Posterior cingulate gyrus (tissue), 11 donors: ENCODE measurements at regions not wholly inside any gene's neighbourhood (a gene's known extent, or its start where the extent isn't known, plus 50 kb on each side); places are given as distances from the start of the nearest gene placed in this dataset.
"Not testable (repeated sequence)": the region's sequence is repeated elsewhere in the genome, so short reads cannot be mapped to it uniquely, and the experiment has no call there.

Source experiments
- DNase-seq, 10 donors: peaks; one replicate each; pipeline versions ENCODE4 v3.0.0 to v3.0.0-alpha.2; 2020 to 2021; ENCODE audit warnings: mixed read lengths in 3 of 10
- intact Hi-C: fragments of 100-400 bp; cut with DNase I; formaldehyde crosslinking; loops from one replicate; pipeline ENCODE4 v1.15.1; 2023

DNA sequence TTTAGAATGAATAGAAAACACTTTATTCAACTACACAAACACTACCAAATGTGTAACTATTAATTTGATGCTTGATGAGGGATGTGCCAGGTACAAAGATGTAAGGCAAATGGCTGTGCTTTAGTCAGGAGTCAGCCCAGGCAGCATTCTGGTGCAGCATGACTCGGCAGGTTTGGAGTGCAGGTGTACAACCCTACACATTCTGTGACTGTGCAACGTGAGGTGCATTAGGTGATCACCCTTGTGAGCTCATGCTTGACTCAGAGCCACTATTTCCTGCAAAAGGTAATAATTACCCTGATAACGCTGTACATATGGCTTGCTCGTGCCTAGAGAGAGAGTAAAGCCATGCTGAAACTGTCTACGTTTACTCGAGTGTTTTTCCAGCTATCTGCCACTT lies 288.7 kb upstream of the DSEL start:
- intact Hi-C loops: no loop called here
- DNase-seq: no peak

GRCh38 chr18:67794521-67794920 lies 278.0 kb upstream of the DSEL start:
- DNase-seq: no peak
- intact Hi-C loops: no loop called here

DNA sequence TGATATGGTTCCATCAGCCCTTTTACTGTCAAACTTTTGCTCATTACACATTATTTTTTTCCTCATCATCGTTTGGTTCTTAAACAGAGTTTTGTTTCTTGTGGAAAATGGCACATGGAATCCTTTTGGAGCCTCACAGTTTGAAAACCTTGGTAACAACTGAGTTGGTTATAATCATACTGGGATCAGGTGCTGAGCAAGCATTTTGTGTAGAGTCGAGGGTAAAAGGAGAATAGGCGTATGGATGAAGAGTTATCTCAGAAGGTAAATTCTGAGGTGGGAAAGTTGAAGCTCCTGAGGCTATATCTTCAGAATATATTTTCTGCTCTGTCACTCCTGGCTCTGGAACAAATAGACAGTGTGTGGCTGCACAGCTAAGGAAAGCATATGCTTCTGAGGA lies 274.0 kb upstream of the DSEL start:
- no peak for DNase-seq
- intact Hi-C loops: no loop called here

DNA sequence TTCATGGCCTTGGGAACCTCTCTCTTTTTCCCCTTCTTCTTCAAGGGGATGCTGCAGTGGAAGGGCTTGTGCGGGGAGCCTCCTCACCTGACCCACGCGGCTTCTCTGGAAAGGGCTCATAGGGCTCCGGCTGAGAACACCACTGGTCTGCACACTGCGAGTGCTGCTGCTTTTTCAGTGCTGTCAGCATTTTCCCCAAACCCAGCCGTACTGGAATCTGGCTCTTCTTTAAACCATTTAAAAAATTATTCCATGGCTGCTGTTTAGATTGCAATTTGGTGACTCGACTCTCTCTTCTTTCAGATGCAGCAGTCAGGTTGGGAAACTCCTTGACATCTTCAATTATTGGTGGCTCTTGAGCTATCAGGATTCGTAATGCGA lies 272.6 kb upstream of the DSEL start:
- no peak for DNase-seq
- intact Hi-C loops: no loop called here

GRCh38 chr18:67788310-67789164 lies 272.0 kb upstream of the DSEL start:
- DNase-seq: peak in 2 of 10 donors; percentile 59 to 69

GRCh38 chr18:67783196-67783946 lies 266.9 kb upstream of the DSEL start:
- no peak for DNase-seq
- intact Hi-C loops: no loop called here

More at GRCh38 chr18:67788310-67789164, 272.0 kb upstream of the DSEL start:
- intact Hi-C loops: no loop called here

DNA sequence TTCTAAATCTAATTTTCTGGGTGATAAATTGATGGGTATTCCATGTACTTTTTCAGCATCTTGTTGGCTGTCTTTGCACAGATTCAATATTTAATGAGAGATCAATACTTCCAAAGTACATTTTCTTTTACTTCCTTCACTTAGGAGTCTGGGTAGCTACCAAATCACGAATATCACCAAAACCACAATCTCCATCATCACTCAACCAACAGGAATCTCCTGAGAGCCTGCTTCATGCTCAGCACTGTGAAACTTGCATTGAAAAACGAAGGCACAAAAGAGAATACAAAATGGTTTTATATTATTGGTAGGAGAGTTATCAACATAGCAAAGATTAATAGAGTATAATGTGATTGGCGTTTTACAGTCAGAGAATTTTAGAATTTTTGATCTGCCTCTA lies 261.5 kb upstream of the DSEL start:
- intact Hi-C loops: no loop called here

GRCh38 chr18:67776929-67777328 lies 260.4 kb upstream of the DSEL start:
- DNase-seq: no peak
- intact Hi-C loops: no loop called here

More for the DNA sequence above, 261.5 kb upstream of the DSEL start:
- DNase-seq: no peak

DNA sequence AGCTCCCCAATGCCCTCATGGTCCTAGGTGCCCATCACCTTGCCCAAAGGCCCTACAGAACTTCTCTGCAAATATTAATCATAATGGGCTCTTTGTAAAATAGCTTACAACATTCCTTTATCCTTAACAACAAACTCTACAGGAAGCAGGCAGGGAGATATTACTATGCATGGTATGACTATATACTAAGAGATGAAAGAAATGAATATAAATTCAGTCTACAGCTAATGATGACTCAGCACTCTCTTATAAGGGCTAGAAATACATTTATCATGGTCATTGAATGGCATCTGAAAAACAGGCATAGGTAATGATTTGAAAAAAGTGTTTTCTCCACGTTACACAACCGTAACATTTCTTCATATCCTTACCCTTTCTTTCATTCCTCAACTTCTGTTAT lies 254.8 kb upstream of the DSEL start:
- DNase-seq: no peak
- intact Hi-C loops: no loop called here

DNA sequence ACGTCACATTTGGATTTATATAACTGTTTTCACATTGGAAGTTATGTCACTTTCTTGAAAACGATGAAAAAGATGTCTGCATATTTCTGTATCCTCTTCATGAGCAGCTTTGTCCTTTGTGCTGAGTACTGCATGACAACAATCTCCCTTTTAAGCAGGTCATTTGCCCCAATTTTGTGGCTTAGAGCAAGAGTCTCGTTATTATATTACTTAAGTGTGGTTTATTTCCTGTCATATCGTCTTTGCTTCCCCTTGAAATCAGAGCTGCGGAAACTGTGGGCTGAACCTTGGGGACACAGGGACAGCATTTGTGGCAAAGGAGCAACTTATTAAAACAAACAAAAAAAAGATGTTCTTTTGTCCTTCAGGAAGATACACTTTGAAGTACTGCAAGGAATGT lies 254.0 kb upstream of the DSEL start:
- no peak for DNase-seq
- intact Hi-C loops: no loop called here

DNA sequence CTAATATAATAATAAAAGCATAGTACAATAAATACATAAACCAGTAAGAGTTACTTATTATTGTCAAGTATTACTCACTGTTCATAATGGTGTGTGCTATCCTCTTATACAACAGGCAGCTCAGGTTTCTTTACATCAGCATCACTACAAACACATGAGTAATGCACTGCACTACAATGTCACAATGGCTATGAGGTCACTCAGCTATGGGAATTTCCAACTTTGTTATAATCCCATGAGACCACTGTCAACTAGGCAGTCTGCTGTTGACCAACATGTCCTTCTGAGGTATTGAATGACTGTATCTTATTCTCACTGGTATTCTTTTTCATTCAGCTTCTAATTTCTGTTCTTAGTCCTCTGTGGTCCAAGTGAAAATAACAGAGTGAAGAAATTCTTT lies 250.4 kb upstream of the DSEL start:
- no peak for DNase-seq
- intact Hi-C loops: no loop called here

DNA sequence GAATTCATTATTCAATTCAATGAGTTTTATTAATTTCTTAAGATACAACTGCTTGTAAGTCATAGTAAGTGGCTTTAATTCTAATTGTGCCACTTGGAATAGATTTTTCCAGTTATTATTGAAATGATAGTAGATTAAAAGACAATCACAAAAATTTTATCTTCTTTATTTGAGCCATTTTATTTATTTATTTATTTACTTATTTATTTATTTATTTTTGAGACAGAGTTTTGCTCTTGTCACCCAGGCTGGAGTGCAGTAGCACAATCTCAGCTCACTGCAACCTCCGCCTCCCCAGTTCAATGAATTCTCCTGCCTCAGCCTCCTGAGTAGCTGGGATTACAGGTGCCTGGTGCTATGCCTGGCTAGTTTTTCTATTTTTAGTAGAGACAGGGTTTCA lies 235.7 kb upstream of the DSEL start:
- DNase-seq, intact Hi-C loops: not testable (repeated sequence)

- intact Hi-C loops: no loop called here
- no peak for DNase-seq
Observed at GRCh38 chr18:67742954-67743353, 226.4 kb upstream of the DSEL start.

DNA sequence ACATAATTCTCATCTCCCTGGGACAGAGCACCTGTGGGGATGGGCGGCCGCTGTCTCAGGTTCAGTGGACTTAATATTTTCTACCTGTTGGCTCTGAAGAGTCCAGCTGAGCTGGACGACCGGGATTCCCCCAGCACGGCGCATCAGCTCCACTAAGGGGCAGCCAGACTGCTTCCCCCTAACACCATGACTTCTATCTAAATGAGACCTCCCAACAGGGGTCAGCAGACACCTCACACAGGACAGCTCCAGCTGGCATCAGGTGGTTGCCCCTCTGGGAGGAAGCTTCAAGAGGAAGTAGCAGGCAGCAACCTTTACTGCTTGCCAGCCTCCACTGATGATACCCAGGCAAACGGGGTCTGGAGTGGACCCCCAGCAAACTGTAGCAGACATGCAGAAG lies 226.0 kb upstream of the DSEL start:
- intact Hi-C loops: no loop called here
- peak in 1 of 10 donors; percentile 67 for DNase-seq

DNA sequence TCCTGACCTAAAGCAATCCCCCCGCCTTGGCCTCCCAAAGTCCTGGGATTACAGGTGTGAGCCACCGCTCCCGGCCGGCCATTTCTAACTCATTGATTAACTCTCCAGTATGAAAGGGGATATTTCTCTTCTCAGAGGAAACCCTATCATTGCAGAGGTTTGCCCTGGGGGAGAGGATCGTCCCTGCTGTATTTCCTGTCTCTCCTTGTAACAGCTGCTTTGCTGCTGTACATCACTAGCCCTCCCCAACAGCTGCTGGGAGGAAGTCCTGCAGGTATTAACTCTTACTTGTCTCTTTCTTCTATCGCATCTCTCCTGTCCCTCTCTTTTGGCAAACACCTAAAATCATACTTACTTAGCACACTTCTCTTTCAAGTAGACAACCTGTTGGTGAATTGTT lies 219.0 kb upstream of the DSEL start:
- intact Hi-C loops: no loop called here

GRCh38 chr18:67733088-67733487 lies 216.6 kb upstream of the DSEL start:
- no peak for DNase-seq
- intact Hi-C loops: no loop called here

More for the DNA sequence above, 219.0 kb upstream of the DSEL start:
- no peak for DNase-seq

DNA sequence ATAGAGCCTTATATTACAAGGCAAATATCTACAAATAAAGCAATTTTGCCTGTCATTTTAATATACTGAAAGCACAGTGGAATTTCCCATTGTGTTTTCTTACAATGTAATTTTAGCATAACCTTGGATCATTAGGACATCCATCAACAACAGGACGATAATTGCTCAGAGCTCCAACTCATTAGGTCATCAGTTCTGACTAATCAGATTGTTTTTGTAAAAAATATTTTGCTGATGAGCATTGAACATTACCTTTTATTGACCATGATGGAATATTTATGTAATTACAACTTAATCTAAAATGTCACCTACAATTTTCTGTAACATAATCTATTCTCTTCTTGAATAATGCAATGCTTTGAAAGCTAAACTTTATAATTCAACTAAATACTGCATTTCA lies 215.3 kb upstream of the DSEL start:
- intact Hi-C loops: no loop called here
- DNase-seq: no peak

- intact Hi-C loops: no loop called here
- DNase-seq: no peak
Observed at GRCh38 chr18:67730886-67731285, 214.4 kb upstream of the DSEL start.

- no peak for DNase-seq
- intact Hi-C loops: no loop called here
Observed at GRCh38 chr18:67728364-67728763, 211.8 kb upstream of the DSEL start.

DNA sequence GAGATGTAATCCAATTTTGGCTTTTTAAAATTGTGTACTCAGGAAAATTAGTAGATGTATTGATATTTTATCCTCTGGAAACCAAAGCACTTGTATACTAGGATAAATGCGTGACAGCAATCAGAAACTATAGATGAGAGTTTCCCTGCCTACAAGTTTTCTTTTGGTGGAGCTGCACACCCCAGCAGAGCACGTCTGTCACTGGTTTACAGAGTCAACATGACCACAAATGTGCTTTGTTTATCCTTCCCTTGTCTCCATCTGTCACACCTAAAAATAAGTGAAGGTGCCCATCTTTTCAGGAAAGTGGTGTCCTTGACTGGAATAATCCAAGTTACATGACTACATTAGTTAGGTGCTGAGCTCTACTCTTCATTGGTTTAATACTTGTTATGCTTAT lies 210.4 kb upstream of the DSEL start:
- intact Hi-C loops: no loop called here
- no peak for DNase-seq

DNA sequence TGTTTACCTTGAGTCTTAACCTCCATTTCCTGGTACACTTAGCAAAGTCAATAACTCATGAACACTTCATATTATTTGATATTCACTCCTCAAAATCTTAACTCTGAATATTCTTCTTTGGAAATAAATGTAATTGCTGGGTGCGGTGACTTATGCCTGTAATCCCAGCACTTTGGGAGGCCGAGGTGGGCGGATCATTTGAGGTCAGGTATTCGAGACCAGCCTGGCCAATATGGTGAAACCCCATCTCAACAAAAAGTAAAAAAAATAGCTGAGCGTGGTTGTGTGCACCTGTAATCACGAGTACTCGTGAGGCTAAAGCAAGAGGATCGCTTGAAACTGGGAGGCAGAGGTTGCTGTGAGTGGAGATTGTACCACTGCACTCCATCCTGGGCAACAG lies 201.3 kb upstream of the DSEL start:
- intact Hi-C loops: no loop called here

GRCh38 chr18:67715567-67715966 lies 199.0 kb upstream of the DSEL start:
- DNase-seq: no peak
- intact Hi-C loops: no loop called here

More for the DNA sequence above, 201.3 kb upstream of the DSEL start:
- no peak for DNase-seq
